ENCODE measurements at regions not wholly inside any gene's neighbourhood (a gene's known extent, or its start where the extent isn't known, plus 50 kb on each side); places are given as distances from the start of the nearest gene placed in this dataset.

GRCh38 chr9:106082621-106083020 is 388.3 kb downstream of the TMEM38B start:
- Histone ChIP-seq H3K36me3 (no peaks in the 10 kb centered on the region), H3K27ac (no peak overlapping the region), H3K4me3 (no peak overlapping the region), H3K27me3 (ENCODE audit: low read depth) (no peaks in the 10 kb centered on the region), H3K4me1 (no peaks in the 10 kb centered on the region), H3K9me3 (no peaks in the 10 kb centered on the region)
- no peak for TF ChIP-seq CTCF (IDR thresholded peaks at IDR 0.05)
- DNase-seq (no peak), ATAC-seq (no peak)
- intact Hi-C loops (cut with DNase I) = no loop called here

- no peak for ATAC-seq
- intact Hi-C loops (cut with DNase I) = no loop called here
- Histone ChIP-seq H3K9me3 (no peaks in the 10 kb centered on the region), H3K27me3 (ENCODE audit: low read depth) (no peaks in the 10 kb centered on the region), H3K4me1 (no peaks in the 10 kb centered on the region), H3K36me3 (no peaks in the 10 kb centered on the region), H3K4me3 (no peak overlapping the region), H3K27ac (no peak overlapping the region)
- no peak for TF ChIP-seq CTCF (IDR thresholded peaks at IDR 0.05)
- DNase-seq = no peak
Observed at GRCh38 chr9:106084702-106085101, 390.4 kb downstream of the TMEM38B start.

- intact Hi-C loops (cut with DNase I) = no loop called here
- no peaks in the 10 kb centered on the region for H3K9me3 ChIP-seq
Observed at GRCh38 chr9:106085479-106085878, 391.1 kb downstream of the TMEM38B start.

GRCh38 chr9:106092083-106092482 is 397.7 kb downstream of the TMEM38B start:
- no peak for DNase-seq
- Histone ChIP-seq H3K9me3 (no peaks in the 10 kb centered on the region), H3K27ac (no peak overlapping the region), H3K4me3 (no peak overlapping the region), H3K27me3 (ENCODE audit: low read depth) (no peaks in the 10 kb centered on the region), H3K4me1 (no peaks in the 10 kb centered on the region), H3K36me3 (no peaks in the 10 kb centered on the region)
- ATAC-seq = no peak
- TF ChIP-seq CTCF (IDR thresholded peaks at IDR 0.05) = no peak
- intact Hi-C loops (cut with DNase I) = no loop called here

More at GRCh38 chr9:106085479-106085878, 391.1 kb downstream of the TMEM38B start:
- Histone ChIP-seq H3K4me1 (no peaks in the 10 kb centered on the region), H3K36me3 (no peaks in the 10 kb centered on the region), H3K27ac (no peak overlapping the region), H3K27me3 (ENCODE audit: low read depth) (no peaks in the 10 kb centered on the region), H3K4me3 (no peak overlapping the region)
- no peak for TF ChIP-seq CTCF (IDR thresholded peaks at IDR 0.05)
- ATAC-seq (no peak), DNase-seq (no peak)

- no peak for TF ChIP-seq CTCF (IDR thresholded peaks at IDR 0.05)
- no peak for DNase-seq
- no peak overlapping the region for H3K4me3 ChIP-seq
- no peaks in the 10 kb centered on the region for H3K36me3 ChIP-seq
- H3K4me1 ChIP-seq = no peaks in the 10 kb centered on the region
- intact Hi-C loops (cut with DNase I) = no loop called here
- ATAC-seq = no peak
- no peaks in the 10 kb centered on the region for H3K27me3 ChIP-seq (ENCODE audit: low read depth)
- no peak overlapping the region for H3K27ac ChIP-seq
- H3K9me3 ChIP-seq = no peaks in the 10 kb centered on the region
Observed at GRCh38 chr9:106102821-106103220, 408.5 kb downstream of the TMEM38B start.

- H3K27ac ChIP-seq = no peak overlapping the region
- no peaks in the 10 kb centered on the region for H3K4me1 ChIP-seq
- no peak for TF ChIP-seq CTCF (IDR thresholded peaks at IDR 0.05)
- no peak for DNase-seq
- no peak overlapping the region for H3K4me3 ChIP-seq
- no peaks in the 10 kb centered on the region for H3K36me3 ChIP-seq
- intact Hi-C loops (cut with DNase I) = no loop called here
- no peaks in the 10 kb centered on the region for H3K9me3 ChIP-seq
- H3K27me3 ChIP-seq (ENCODE audit: low read depth) = no peaks in the 10 kb centered on the region
- no peak for ATAC-seq
Observed at GRCh38 chr9:106104887-106105286, 410.5 kb downstream of the TMEM38B start.
